ENCODE measurements at regions not wholly inside any gene's neighbourhood (a gene's known extent, or its start where the extent isn't known, plus 50 kb on each side); places are given as distances from the start of the nearest gene placed in this dataset.

- TF ChIP-seq CTCF (IDR thresholded peaks at IDR 0.05): no peak
These were observed 133.6 kb downstream of the UBE2E3 start for GRCh38 chr2:181114021-181114420.

- TF ChIP-seq CTCF (IDR thresholded peaks at IDR 0.05): no peak
These were observed 135.9 kb downstream of the UBE2E3 start for GRCh38 chr2:181116261-181116660.

DNA sequence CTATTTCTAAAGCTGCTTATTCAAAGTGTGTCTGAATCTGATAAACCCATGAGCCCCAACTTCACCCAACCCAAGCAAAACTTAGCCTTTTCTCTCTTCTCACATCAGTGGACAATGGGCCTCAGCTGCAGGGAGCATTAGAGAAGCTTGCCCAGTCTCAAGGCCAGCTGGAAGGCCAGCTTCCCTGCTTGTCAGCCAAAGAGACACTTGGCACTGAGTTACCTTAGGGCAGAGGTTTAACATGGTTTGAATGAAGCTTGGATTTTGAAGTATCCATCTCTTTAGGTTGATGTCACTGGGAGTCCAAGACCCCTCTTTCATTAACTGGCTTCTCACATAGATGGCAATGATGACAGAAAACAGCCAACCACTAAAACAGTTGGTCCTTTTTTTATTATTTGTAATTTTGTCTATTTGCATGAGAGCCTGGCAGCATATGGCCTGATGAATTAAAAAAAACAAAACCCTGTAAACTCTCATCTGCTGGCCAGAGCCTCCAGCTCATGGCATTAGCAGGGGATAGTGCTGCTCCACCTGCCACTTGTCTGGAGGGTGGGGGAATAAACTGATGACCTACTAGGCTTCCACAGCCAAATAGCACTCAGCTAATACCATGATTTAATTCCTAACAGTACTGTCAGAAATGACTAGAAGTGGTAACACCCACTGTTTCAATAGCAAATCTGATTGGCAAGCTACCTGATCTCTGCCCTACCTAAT is 137.0 kb downstream of the UBE2E3 start:
- no peak for TF ChIP-seq CTCF (IDR thresholded peaks at IDR 0.05)

- TF ChIP-seq CTCF (IDR thresholded peaks at IDR 0.05): no peak
These were observed 140.2 kb downstream of the UBE2E3 start for GRCh38 chr2:181120625-181121024.

DNA sequence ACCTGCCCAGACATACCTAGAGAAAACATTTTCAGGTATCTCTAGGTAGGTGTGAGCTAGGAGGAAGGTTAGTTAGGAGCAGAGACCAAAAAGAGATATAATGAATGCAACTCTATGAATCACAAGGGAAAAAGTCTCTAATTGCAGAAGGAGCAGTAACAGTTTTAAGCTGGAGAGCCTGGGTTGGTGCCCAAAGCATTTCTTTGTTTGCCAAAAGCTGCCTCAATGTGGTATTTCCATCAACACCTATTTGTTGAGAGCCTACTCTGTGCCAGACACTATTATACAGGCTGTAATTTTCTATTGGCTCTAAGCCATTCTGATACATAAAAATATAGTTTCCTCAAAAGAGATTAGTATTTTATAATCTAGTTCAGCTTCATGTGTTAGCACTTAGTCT is 141.6 kb downstream of the UBE2E3 start:
- no peak for TF ChIP-seq CTCF (IDR thresholded peaks at IDR 0.05)

- no peak for TF ChIP-seq CTCF (IDR thresholded peaks at IDR 0.05)
These were observed 142.2 kb downstream of the UBE2E3 start for GRCh38 chr2:181122601-181123000.

DNA sequence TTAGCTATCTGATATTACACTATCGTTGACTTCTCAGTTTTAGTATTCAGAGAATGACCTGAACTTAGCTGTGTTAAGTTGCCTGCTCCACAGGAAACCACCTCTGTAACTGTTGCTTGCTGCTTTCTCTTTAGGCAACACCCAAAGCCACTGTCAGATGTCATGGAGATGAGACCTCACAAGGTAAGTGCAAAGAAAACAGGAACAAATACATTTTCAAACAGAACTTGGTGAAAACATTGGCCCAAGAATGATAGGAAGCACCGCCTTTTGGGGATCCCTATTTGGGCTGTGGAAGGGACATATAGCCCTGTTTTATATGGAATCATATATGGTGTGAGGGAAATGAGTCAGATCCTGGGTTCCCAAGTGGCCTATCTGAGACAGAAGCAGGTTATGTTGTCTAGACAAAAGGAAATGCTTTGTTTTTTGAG is 143.4 kb downstream of the UBE2E3 start:
- TF ChIP-seq CTCF (IDR thresholded peaks at IDR 0.05): no peak

DNA sequence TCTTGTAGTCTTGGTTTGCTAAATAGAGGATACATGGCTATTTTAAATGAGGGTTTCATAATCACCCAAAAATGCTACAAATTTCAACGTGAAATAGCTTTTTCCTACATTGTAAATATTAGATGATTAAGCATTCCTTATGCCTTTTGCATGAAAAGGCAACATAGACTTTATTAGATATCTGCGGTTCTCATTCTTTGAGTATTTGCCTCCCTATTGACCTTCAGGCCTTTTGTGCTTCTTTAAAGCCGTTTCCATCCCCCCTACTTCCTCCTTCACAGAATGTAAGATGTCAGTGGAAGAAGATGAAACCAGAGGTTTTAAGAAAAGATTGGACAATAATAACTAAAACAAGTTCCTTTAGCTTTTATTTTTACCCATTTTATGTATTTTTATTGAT is 144.1 kb downstream of the UBE2E3 start:
- TF ChIP-seq CTCF (IDR thresholded peaks at IDR 0.05): no peak

All from LNCAP (cell line).